GM19324 (cell line): ENCODE measurements at regions not wholly inside any gene's neighbourhood (a gene's known extent, or its start where the extent isn't known, plus 50 kb on each side); places are given as distances from the start of the nearest gene placed in this dataset.
"Not testable (repeated sequence)": the region's sequence is repeated elsewhere in the genome, so short reads cannot be mapped to it uniquely, and the experiment has no call there.

Experiments
- ATAC-seq: cut with Tn5 transposase; IDR thresholded peaks from one replicate; pipeline ENCODE4 v1.9.1; 2021; ENCODE audit warnings: mild to moderate bottlenecking, moderate library complexity; ENCODE audit not compliant: unreplicated experiment, low FRiP score

GRCh38 chr6:14782921-14783464, 462.9 kb upstream of the JARID2 start:
- not testable (repeated sequence) for ATAC-seq

DNA sequence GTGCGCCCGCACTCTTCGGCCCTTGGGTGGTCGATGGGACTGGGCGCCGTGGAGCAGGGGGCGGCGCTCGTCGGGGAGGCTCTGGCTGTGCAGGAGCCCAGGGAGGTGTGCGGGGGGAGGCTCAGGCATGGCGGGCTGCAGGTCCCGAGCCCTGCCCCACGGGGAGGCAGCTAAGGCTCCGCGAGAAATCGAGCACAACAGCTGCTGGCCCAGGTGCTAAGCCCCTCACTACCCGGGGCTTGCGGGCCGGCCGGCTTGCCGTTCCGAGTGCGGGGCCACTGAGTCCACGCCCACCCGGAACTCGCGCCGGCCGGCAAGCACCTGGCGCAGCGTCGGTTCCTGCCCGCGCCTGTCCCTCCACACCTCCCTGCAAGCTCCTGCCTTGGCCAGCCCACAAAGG, 462.3 kb upstream of the JARID2 start:
- no peak for ATAC-seq

GRCh38 chr6:14784596-14785492, 461.0 kb upstream of the JARID2 start:
- no peak for ATAC-seq

GRCh38 chr6:14785493-14785790, 460.4 kb upstream of the JARID2 start:
- ATAC-seq = no peak

DNA sequence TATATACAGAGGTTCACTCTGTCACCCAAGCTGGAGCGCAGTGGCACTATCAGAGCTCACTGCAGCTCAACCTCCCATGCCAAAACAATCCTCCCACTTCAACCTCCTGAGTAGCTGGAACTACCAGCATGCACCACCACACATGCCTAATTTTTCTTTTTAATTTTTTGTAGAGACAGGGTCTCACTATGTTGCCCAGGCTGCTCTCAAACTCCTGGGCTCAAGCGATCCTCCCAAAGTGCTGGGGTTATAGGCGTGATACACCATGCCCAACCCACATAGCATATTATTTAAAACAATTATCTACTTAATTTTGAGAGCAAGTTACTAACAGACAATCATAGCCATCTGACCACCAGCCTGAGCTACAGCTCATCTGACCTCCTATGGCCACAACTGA, 459.9 kb upstream of the JARID2 start:
- ATAC-seq = no peak

GRCh38 chr6:14786455-14786854, 459.4 kb upstream of the JARID2 start:
- ATAC-seq = no peak

- no peak for ATAC-seq
Observed at GRCh38 chr6:14787250-14787649, 458.6 kb upstream of the JARID2 start.

- ATAC-seq = no peak
Observed at GRCh38 chr6:14787677-14788076, 458.2 kb upstream of the JARID2 start.

DNA sequence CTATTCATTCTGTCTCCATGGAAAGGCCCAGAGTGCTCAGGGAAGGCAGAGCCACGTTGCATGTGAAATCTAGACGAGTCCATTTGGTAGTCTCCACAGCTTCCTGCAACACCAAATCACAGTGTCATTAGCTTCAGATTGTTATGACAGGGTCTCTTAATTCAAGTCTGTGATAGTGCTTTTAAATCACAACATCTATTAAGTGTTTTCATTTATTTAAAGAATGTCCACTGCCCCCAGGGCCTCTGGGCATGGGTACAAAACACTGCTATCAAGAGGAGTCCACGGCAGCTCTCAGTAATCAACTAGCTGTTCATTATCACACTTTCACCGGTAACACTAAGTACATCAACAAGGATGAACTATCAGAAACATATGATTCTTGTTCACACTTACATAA, 455.9 kb upstream of the JARID2 start:
- no peak for ATAC-seq

GRCh38 chr6:14790976-14791375, 454.9 kb upstream of the JARID2 start:
- no peak for ATAC-seq

DNA sequence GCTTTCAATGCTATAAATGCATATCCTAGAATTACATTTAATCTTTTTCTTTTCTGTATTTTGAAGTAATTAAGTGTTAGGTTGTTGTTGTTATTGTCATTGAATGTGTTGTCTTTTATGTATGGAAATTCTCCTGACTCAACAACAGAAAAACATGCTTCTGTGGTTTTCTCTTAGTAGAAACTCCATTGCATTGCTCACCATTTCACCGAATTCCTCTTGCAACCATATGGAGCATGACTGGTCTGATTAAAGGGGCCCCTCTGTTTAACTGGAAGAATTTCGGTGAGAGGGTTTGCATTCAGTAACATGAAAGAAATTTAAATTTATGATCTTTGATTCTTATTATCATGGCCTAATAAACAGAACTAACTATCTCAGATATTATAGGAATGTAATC, 454.3 kb upstream of the JARID2 start:
- no peak for ATAC-seq

DNA sequence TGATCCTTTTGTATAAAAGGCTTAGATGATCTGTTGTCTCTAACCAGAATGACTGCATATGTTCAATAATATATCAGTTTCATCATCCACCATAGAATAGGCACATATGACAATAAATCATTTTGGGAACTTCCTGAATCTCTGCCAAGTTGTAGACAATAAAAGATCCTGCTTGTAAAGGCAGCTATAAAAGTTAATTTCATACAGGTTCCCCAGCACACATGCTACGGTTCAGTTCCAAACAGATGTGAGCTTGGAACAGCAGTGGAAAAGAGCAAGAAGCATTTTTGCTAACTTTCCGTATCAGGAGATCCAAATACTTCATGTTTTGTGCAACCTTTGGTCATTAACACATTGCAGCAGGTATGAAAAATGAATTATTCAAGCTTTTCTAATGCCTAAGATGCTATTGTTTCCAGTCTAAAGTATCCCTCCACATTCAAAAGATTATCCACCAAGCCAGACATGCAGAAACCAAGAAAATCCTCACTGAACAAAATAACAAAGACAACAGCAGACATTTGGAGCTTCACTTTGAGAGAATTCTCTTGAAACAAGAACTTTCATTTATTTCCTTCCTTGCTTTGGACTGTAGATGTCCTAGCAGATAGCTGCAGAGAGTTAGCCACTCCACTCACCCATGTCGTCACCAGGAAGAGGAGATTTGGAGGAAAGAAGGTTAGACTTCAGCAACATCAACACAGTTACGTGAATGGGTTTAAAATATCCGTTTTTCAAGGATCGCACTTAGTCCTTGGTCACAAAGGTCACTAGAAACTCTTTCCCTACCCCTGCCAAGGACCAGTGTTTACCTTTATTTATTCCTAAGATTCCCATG, 453.5 kb upstream of the JARID2 start:
- no peak for ATAC-seq

- ATAC-seq = no peak
Observed at GRCh38 chr6:14795451-14795850, 450.4 kb upstream of the JARID2 start.

GRCh38 chr6:14796974-14797762, 448.7 kb upstream of the JARID2 start:
- ATAC-seq = no peak

DNA sequence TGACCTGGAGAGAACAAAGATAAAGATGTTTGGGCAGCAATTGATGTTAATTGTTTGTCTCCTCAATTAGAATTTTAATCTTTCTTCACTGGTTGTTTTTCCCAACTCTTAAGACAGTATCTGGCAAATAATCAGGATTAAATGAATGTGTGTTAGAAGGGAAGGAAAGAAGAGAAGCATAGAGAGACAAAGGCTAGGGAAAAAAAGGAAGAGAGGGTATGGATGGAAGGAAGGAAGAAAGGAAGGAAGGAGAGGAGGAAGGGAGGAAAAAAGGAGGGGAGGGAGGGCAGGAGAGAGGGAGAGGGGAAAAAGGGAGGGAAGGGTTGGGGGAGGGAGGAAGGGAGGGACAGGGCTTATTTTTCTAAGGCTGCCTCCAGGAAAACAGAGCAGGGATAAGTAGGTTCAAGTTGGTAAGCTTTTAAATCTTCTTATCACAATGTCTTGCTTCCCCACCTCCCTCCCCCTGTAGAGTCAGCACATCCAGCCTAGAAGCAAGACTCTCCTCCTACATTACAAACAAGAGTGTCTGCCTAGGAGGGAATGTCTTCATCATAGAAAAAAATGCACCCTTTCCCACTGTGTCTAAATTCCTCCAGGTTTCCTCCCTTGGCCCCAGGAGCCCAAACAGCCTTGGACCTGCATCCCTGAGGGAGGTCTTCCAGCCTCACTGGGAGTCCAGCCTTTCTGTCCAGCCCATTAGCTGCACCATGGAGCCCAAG, 447.8 kb upstream of the JARID2 start:
- ATAC-seq = no peak

DNA sequence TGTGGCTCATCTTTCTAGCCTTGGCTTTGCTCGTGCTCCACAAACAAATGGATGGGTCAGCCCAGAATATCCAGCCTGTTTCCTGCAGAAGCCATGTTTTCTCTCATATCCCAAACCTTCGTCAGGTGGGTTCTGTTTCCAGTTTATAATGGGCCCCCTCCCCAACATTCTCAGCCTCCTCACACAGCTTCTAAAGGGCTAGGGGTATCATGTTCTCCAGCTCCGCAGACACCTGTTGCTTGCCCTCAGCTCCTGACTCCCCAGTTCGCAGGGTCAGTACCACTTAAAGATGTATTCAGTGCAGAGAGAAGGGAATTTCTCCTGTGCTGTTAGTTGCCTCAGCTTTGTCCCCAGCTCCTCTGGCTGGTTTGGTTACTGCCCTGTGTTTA, 447.3 kb upstream of the JARID2 start:
- no peak for ATAC-seq

DNA sequence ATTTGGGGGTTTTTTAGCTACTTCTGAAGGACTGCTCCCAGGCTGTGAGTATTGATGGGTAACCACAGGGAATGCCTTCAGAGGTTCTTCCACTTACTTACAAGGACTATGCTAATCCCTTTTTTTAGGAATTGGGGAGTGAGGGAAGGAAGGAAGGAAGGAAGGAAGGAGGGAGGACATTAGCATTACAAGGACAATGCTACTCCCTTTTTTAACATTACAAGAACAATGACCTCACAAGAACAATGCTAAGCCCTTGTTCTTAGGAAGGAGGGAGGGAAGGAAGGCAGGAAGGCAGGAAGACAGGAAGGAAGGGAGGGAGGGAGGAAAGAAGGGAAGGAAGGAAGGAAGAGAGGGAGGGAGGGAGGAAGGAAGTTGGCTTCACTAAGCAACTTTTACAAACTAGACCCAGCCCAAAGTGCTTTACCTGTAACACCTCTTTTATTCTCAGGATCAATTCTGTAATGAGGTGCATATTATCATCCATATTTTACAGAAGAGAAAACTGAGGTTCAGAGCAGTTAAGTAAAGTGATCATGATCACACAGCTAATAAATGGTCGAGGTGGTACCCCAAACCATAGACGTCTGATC, 446.8 kb upstream of the JARID2 start:
- no peak for ATAC-seq

GRCh38 chr6:14799928-14800327, 445.9 kb upstream of the JARID2 start:
- no peak for ATAC-seq

GRCh38 chr6:14802514-14803160, 443.2 kb upstream of the JARID2 start:
- ATAC-seq = no peak
